ENCODE measurements at regions not wholly inside any gene's neighbourhood (a gene's known extent, or its start where the extent isn't known, plus 50 kb on each side); places are given as distances from the start of the nearest gene placed in this dataset.

DNA sequence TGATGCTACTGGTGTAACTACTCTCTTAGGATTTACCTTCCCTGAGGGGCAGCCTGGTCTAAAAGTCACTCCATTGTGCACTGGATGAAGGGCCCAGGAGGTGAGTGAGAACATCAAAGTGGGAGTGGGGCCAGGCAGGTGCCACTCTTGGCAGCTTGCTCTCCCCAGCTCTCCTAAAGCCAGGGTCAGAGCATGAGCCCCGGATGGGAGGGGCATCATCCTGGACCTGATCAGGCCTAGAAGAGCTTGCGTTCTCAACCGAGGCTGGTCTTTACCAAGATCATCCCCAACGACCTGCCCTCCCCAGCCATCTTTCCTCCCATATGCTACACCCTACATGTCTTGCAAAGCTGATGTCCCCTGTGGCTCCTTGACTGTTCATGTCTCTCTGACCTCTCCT lies 87.1 kb downstream of the AIPL1 start:
- TF ChIP-seq, protein P1, sequence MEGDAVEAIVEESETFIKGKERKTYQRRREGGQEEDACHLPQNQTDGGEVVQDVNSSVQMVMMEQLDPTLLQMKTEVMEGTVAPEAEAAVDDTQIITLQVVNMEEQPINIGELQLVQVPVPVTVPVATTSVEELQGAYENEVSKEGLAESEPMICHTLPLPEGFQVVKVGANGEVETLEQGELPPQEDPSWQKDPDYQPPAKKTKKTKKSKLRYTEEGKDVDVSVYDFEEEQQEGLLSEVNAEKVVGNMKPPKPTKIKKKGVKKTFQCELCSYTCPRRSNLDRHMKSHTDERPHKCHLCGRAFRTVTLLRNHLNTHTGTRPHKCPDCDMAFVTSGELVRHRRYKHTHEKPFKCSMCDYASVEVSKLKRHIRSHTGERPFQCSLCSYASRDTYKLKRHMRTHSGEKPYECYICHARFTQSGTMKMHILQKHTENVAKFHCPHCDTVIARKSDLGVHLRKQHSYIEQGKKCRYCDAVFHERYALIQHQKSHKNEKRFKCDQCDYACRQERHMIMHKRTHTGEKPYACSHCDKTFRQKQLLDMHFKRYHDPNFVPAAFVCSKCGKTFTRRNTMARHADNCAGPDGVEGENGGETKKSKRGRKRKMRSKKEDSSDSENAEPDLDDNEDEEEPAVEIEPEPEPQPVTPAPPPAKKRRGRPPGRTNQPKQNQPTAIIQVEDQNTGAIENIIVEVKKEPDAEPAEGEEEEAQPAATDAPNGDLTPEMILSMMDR (conservative IDR thresholded peaks at IDR 0.05; ENCODE audit: low read length): no peak
- TF ChIP-seq EZH2phosphoT487 (IDR thresholded peaks at IDR 0.05; ENCODE audit: borderline replicate concordance, low read depth, low read length): no peak

Data from OCI-LY7 (cell line).